ENCODE measurements at regions not wholly inside any gene's neighbourhood (a gene's known extent, or its start where the extent isn't known, plus 50 kb on each side); places are given as distances from the start of the nearest gene placed in this dataset.
"Not testable (repeated sequence)": the region's sequence is repeated elsewhere in the genome, so short reads cannot be mapped to it uniquely, and the experiment has no call there.

- H3K27me3 Mint-ChIP-seq = no peaks in the 10 kb centered on the region
- intact Hi-C loops (cut with micrococcal nuclease) = no loop called here
- ChIA-PET CTCF (no interaction called here), POLR2A (no interaction called here)
- H3K27ac Mint-ChIP-seq = no peak overlapping the region
- H3K4me1 Mint-ChIP-seq (ENCODE audit: low read depth) = no peaks in the 10 kb centered on the region
- peaks cover 2% of the 10 kb centered on the region for H3K9me3 Mint-ChIP-seq
- no peaks in the 10 kb centered on the region for H3K36me3 Mint-ChIP-seq
- no peak for DNase-seq
- H3K4me3 Mint-ChIP-seq = no peak overlapping the region
Measured at GRCh38 chr6:56725254-56725653, 82.6 kb upstream of the DST start.

GRCh38 chr6:56724455-56724854 is 81.8 kb upstream of the DST start:
- H3K36me3 Mint-ChIP-seq = peaks cover under 1% of the 10 kb centered on the region
- POLR2A ChIA-PET = no interaction called here
- no peak overlapping the region for H3K4me3 Mint-ChIP-seq
- H3K27me3 Mint-ChIP-seq = no peaks in the 10 kb centered on the region
- peaks cover 7% of the 10 kb centered on the region for H3K9me3 Mint-ChIP-seq
- H3K27ac Mint-ChIP-seq = no peak overlapping the region
- no peaks in the 10 kb centered on the region for H3K4me1 Mint-ChIP-seq (ENCODE audit: low read depth)
- DNase-seq = no peak
- CTCF ChIA-PET = no interaction called here
- intact Hi-C loops (cut with micrococcal nuclease) = no loop called here

- no peak overlapping the region for H3K27ac Mint-ChIP-seq
- POLR2A ChIA-PET = no interaction called here
- no peak overlapping the region for H3K4me3 Mint-ChIP-seq
- peaks cover 5% of the 10 kb centered on the region for H3K27me3 Mint-ChIP-seq
- no peak for DNase-seq
- intact Hi-C loops (cut with micrococcal nuclease) = no loop called here
- H3K9me3 Mint-ChIP-seq = peaks cover 10% of the 10 kb centered on the region
- H3K36me3 Mint-ChIP-seq = peaks cover 2% of the 10 kb centered on the region
- CTCF ChIA-PET = no interaction called here
- no peaks in the 10 kb centered on the region for H3K4me1 Mint-ChIP-seq (ENCODE audit: low read depth)
Measured at GRCh38 chr6:56720882-56721281, 78.2 kb upstream of the DST start.

- intact Hi-C loops (cut with micrococcal nuclease); H3K36me3 Mint-ChIP-seq; POLR2A ChIA-PET; CTCF ChIA-PET; DNase-seq; H3K27ac Mint-ChIP-seq; H3K4me1 Mint-ChIP-seq (ENCODE audit: low read depth); H3K27me3 Mint-ChIP-seq; H3K4me3 Mint-ChIP-seq: not testable (repeated sequence)
- peaks cover 10% of the 10 kb centered on the region for H3K9me3 Mint-ChIP-seq
Measured at GRCh38 chr6:56720202-56720601, 77.5 kb upstream of the DST start.

- intact Hi-C loops (cut with micrococcal nuclease); H3K36me3 Mint-ChIP-seq; H3K27ac Mint-ChIP-seq; H3K4me3 Mint-ChIP-seq; H3K4me1 Mint-ChIP-seq (ENCODE audit: low read depth); CTCF ChIA-PET; DNase-seq; POLR2A ChIA-PET; H3K27me3 Mint-ChIP-seq: not testable (repeated sequence)
- peaks cover 10% of the 10 kb centered on the region for H3K9me3 Mint-ChIP-seq
Measured at GRCh38 chr6:56719315-56720058, 76.8 kb upstream of the DST start.

GRCh38 chr6:56718236-56718635 is 75.5 kb upstream of the DST start:
- Mint-ChIP-seq H3K36me3 (peaks cover 2% of the 10 kb centered on the region), H3K9me3 (peaks cover 10% of the 10 kb centered on the region), H3K27me3 (peaks cover 5% of the 10 kb centered on the region), H3K4me3 (no peak overlapping the region), H3K27ac (no peak overlapping the region), H3K4me1 (ENCODE audit: low read depth) (no peaks in the 10 kb centered on the region)
- intact Hi-C loops (cut with micrococcal nuclease) = no loop called here
- POLR2A ChIA-PET = no interaction called here
- DNase-seq = no peak
- CTCF ChIA-PET = interaction anchor here (0.7 kb wide), 1 partner anchor 495 kb away, joined by 3 read pairs; no protein-coding TSS in a partner anchor

- intact Hi-C loops (cut with micrococcal nuclease) = no loop called here
- ChIA-PET CTCF (interaction anchor here (1.2 kb wide), 1 partner anchor 128 kb away, joined by 3 read pairs; no protein-coding TSS in a partner anchor), POLR2A (no interaction called here)
- no peak for DNase-seq
- Mint-ChIP-seq H3K27me3 (peaks cover 5% of the 10 kb centered on the region), H3K9me3 (peaks cover 10% of the 10 kb centered on the region), H3K4me1 (ENCODE audit: low read depth) (no peaks in the 10 kb centered on the region), H3K4me3 (no peak overlapping the region), H3K27ac (no peak overlapping the region), H3K36me3 (peaks cover 2% of the 10 kb centered on the region)
Measured at GRCh38 chr6:56716229-56716628, 73.5 kb upstream of the DST start.

GRCh38 chr6:56715741-56716140 is 73.1 kb upstream of the DST start:
- DNase-seq = no peak
- POLR2A ChIA-PET = no interaction called here

GRCh38 chr6:56714982-56715456 is 72.3 kb upstream of the DST start:
- intact Hi-C loops (cut with micrococcal nuclease) = no loop called here
- Mint-ChIP-seq H3K27ac (no peak overlapping the region), H3K9me3 (peaks cover 7% of the 10 kb centered on the region), H3K36me3 (peaks cover 2% of the 10 kb centered on the region), H3K4me1 (ENCODE audit: low read depth) (no peaks in the 10 kb centered on the region), H3K4me3 (no peak overlapping the region), H3K27me3 (peaks cover 5% of the 10 kb centered on the region)
- no peak for DNase-seq
- ChIA-PET CTCF (interaction anchor here (1.2 kb wide), 1 partner anchor 129 kb away, joined by 3 read pairs; no protein-coding TSS in a partner anchor), POLR2A (no interaction called here)

More at GRCh38 chr6:56715741-56716140, 73.1 kb upstream of the DST start:
- H3K27ac Mint-ChIP-seq = no peak overlapping the region
- peaks cover 10% of the 10 kb centered on the region for H3K9me3 Mint-ChIP-seq
- no peaks in the 10 kb centered on the region for H3K4me1 Mint-ChIP-seq (ENCODE audit: low read depth)
- H3K36me3 Mint-ChIP-seq = peaks cover 2% of the 10 kb centered on the region
- intact Hi-C loops (cut with micrococcal nuclease) = no loop called here
- H3K27me3 Mint-ChIP-seq = peaks cover 5% of the 10 kb centered on the region
- H3K4me3 Mint-ChIP-seq = no peak overlapping the region
- CTCF ChIA-PET = interaction anchor here (1.2 kb wide), 1 partner anchor 129 kb away, joined by 3 read pairs; no protein-coding TSS in a partner anchor

- intact Hi-C loops (cut with micrococcal nuclease) = no loop called here
Measured at GRCh38 chr6:56714273-56714672, 71.6 kb upstream of the DST start.

GRCh38 chr6:56713254-56713672 is 70.6 kb upstream of the DST start:
- Mint-ChIP-seq H3K4me1 (ENCODE audit: low read depth) (no peaks in the 10 kb centered on the region), H3K27me3 (peaks cover 1% of the 10 kb centered on the region), H3K9me3 (no peaks in the 10 kb centered on the region), H3K36me3 (no peaks in the 10 kb centered on the region), H3K27ac (no peak overlapping the region), H3K4me3 (no peak overlapping the region)
- intact Hi-C loops (cut with micrococcal nuclease) = no loop called here
- no peak for DNase-seq
- POLR2A ChIA-PET = no interaction called here
- CTCF ChIA-PET = no interaction called here

More at GRCh38 chr6:56714273-56714672, 71.6 kb upstream of the DST start:
- no peak overlapping the region for H3K27ac Mint-ChIP-seq
- H3K27me3 Mint-ChIP-seq = peaks cover 5% of the 10 kb centered on the region
- H3K4me3 Mint-ChIP-seq = no peak overlapping the region
- H3K36me3 Mint-ChIP-seq = peaks cover under 1% of the 10 kb centered on the region
- peaks cover 1% of the 10 kb centered on the region for H3K9me3 Mint-ChIP-seq
- H3K4me1 Mint-ChIP-seq (ENCODE audit: low read depth) = no peaks in the 10 kb centered on the region
- ChIA-PET CTCF (no interaction called here), POLR2A (no interaction called here)
- DNase-seq = no peak

- Mint-ChIP-seq H3K4me1 (ENCODE audit: low read depth) (no peaks in the 10 kb centered on the region), H3K9me3 (no peaks in the 10 kb centered on the region), H3K36me3 (no peaks in the 10 kb centered on the region), H3K27ac (no peak overlapping the region), H3K27me3 (no peaks in the 10 kb centered on the region), H3K4me3 (no peak overlapping the region)
- intact Hi-C loops (cut with micrococcal nuclease) = no loop called here
- POLR2A ChIA-PET = no interaction called here
- CTCF ChIA-PET = interaction anchor here (1.2 to 1.3 kb wide), 2 partner anchors 138 to 140 kb away, joined by 3 read pairs; no protein-coding TSS in a partner anchor
- no peak for DNase-seq
Measured at GRCh38 chr6:56710967-56711366, 68.3 kb upstream of the DST start.

GRCh38 chr6:56709650-56710049 is 67.0 kb upstream of the DST start:
- ChIA-PET POLR2A (no interaction called here), CTCF (interaction anchor here (0.8 to 2.2 kb wide), 10 partner anchors 11 to 193 kb away, joined by 3 to 13 read pairs (median 4); no protein-coding TSS in a partner anchor)
- no peak overlapping the region for H3K27ac Mint-ChIP-seq
- H3K4me1 Mint-ChIP-seq (ENCODE audit: low read depth) = no peaks in the 10 kb centered on the region
- H3K27me3 Mint-ChIP-seq = no peaks in the 10 kb centered on the region
- DNase-seq = no peak
- no peaks in the 10 kb centered on the region for H3K36me3 Mint-ChIP-seq
- H3K9me3 Mint-ChIP-seq = no peaks in the 10 kb centered on the region
- no peak overlapping the region for H3K4me3 Mint-ChIP-seq
- intact Hi-C loops (cut with micrococcal nuclease) = loop anchor here (1.0 to 5.0 kb wide), 4 partner anchors 48 to 607 kb away; no protein-coding TSS in a partner anchor
